GM19324 (cell line): ENCODE measurements at regions not wholly inside any gene's neighbourhood (a gene's known extent, or its start where the extent isn't known, plus 50 kb on each side); places are given as distances from the start of the nearest gene placed in this dataset.

Experiments
- ATAC-seq: cut with Tn5 transposase; IDR thresholded peaks from one replicate; pipeline ENCODE4 v1.9.1; 2021; ENCODE audit warnings: mild to moderate bottlenecking, moderate library complexity; ENCODE audit not compliant: unreplicated experiment, low FRiP score

DNA sequence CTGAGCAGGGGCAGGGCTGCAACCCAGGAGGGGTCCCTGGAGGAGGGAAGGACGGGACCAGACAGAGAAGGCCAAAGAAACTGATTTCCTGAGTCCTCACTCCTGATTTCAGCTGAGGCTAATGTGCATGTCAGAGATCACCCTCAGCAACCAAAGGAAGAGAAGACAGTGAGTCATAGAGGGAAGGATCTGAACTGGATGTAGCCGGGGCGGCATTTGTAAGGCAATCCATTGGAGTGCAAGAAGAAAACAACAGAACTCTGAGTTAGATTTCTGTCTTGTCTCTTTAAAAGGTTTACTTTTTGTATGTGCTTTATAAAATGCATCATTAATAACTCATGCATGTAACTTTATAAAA is 105.3 kb upstream of the AGBL1 start:
- ATAC-seq, result no peak

DNA sequence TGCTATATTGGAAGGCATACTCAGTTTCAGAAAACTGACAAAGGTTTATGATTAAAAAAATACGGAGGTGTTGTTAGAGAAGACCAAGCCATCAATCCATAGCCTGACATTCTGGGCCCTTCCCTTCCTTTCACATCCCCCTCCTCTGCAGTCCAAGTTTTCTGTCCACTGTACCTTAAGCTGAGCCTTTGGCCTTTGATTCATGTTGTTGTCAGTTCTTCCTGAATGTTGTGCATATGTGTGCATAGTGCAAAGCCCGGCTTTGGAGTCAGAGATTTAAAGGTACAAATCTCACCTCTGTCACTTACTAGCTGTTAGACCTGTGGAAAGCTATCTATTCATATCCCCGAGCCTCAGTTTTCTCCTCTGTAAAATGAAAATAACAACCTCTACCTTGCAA is 104.9 kb upstream of the AGBL1 start:
- no peak for ATAC-seq

DNA sequence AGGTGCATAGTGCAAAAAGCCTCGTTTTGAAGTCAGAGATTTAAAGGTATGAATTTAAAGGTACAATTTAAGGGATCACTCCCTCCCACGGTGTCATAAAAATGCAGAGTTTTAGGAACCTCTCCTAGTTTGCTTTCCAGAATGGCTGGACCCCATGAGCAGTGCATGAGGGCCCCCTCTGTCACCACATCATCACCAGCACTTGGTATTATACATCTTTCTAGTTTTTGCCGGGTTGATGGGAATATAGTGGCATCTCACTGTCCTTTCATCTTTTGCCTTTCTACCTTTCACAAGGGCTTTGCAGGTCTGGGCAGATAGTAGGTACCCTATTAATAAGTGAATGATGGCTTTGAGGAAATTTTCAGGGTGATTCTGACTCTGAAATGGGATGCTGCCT is 103.6 kb upstream of the AGBL1 start:
- no peak for ATAC-seq

GRCh38 chr15:85976986-85977385 is 102.7 kb upstream of the AGBL1 start:
- ATAC-seq, result no peak

GRCh38 chr15:85977586-85977985 is 102.1 kb upstream of the AGBL1 start:
- no peak for ATAC-seq

- ATAC-seq, result no peak
Observed at GRCh38 chr15:85979929-85980328, 99.7 kb upstream of the AGBL1 start.

DNA sequence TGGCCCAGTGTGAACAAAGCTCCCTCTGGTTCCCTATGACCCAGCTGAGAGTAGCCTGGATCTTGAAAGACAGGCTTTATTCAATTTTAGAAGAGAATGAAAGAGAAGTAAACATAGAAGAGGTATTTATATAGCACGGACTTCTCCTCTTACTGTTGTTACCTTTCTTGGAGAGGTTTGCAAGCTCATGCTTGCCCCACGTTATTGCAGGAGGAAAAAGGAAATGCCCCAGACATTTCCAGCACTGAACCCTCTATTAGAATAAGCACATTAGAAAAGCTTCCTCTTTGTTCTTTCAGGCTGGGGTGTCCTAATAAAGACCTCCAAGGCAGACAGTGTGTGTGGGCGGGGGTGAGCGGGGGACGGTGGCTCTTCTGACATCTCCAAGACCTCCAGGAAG is 98.7 kb upstream of the AGBL1 start:
- no peak for ATAC-seq

GRCh38 chr15:85984241-85984640 is 95.4 kb upstream of the AGBL1 start:
- no peak for ATAC-seq

DNA sequence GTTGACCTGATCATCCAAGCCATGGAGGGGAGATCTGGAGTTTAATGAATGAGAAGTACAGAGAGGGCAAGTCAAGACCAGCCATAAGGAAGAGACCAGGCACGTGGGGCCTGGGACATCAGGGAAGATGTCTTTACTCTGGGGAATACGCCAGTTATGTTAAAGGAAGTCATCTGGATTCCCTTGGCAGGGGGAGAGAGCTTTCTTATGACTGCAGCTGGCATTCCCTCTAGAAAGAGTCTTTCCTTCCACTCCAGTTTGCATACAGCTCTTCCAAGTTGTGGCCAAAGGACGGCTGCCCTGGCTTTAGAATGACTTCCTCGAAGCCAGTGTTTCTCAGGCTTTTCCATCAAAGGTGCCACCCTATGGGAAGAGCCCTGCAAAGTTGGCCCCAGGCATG is 93.6 kb upstream of the AGBL1 start:
- ATAC-seq, result no peak

DNA sequence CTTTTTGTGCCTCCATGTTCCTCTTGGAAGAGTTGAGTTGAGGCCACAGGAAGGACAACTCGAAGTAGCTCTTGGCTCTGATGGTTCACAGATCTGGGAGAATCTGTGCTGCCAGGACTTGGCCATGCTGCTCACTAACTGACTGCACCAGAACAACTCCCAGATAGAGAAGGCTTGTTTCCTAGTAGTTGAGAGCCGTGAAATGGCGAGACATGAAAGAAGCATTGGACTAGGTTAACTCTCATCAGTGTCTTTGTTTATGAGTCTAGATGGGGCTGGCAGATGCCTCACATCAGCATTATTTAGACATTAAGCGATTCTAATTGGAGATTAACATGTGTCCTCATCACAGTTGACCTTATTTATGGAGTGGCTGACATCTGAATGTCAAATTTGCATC is 92.9 kb upstream of the AGBL1 start:
- ATAC-seq, result no peak

GRCh38 chr15:85988741-85989140 is 90.9 kb upstream of the AGBL1 start:
- ATAC-seq, result no peak

- no peak for ATAC-seq
Observed at GRCh38 chr15:85992224-85992623, 87.4 kb upstream of the AGBL1 start.

DNA sequence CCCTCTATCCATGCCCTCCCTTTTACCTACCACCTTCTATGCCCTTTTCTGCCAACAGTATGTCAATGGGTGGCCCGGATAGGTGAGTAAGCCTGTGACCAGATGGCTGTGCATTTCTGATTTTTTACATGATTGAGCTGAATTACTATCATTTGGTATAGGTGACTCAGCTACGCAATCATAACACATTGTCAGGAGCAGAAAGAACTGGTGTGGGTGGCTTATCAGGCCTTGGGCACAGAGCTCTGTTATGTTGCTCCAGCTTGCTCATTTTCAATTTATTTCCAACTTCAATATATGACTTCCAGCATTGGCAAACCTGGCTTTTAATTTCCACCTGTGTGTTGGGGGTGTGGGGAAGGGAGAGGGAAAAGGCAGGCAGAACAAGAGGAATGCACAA is 86.6 kb upstream of the AGBL1 start:
- no peak for ATAC-seq

- no peak for ATAC-seq
Observed at GRCh38 chr15:85997618-85998017, 82.1 kb upstream of the AGBL1 start.

GRCh38 chr15:85999658-86000057 is 80.0 kb upstream of the AGBL1 start:
- ATAC-seq, result no peak

GRCh38 chr15:86001200-86001599 is 78.5 kb upstream of the AGBL1 start:
- no peak for ATAC-seq

DNA sequence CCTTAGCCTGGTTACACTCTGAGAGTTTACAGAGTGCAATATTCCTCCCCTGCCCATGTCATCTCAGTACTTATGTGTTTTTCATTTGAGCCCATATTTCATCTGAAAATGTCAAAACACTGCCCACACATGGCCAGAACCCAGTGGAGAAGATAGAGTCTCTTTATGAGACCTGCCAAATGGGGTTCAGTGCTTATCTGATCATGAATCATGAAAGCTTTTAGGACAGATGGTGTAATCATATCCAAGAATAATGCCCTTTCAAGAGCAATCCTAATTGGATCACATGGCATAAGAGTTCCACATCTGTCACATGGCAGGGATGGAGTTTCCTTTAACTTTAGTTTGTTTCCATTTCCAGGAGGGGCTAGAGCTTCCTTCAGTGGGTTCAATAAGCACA is 77.2 kb upstream of the AGBL1 start:
- ATAC-seq, result no peak

GRCh38 chr15:86004061-86004460 is 75.6 kb upstream of the AGBL1 start:
- no peak for ATAC-seq

GRCh38 chr15:86006546-86006945 is 73.1 kb upstream of the AGBL1 start:
- ATAC-seq, result no peak

DNA sequence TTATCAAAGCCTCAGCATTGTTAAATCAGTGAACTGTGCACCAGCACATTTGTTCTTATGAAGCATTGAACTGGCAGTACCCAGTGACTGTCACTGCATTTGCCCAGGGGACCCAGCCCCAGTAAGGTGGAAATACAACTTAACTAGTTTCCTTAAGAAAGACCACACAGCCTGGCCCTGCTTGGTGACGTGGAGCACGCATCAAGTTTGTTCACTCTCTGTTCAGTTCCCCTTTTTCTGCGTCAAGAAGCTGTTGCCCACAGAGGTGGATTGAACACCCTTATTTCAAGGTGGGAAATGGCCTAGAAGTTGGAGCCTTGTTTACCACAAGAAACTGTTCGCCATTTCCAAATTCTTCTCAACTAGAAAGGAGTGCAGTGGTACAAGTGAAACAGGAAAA is 69.9 kb upstream of the AGBL1 start:
- ATAC-seq, result no peak

- no peak for ATAC-seq
Observed at GRCh38 chr15:86010398-86010797, 69.3 kb upstream of the AGBL1 start.

DNA sequence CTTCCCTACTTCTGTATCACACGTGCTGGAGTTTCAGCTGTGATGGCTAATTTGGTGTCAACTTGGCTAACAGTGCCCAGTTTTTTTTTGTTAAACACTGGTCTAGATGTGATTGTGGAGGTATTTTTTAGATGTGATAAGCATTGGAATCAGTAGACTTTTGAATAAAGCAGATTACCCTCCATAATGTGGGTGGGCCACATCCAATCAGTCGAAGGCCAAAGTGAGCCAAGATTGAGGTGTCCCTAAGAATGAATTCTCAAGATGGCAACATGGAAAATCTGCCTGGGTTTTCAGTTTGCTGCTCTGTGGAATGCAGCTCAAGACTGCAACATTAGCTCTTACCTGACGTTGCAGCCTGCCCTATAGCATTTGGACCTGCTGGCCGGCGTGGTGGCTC is 68.8 kb upstream of the AGBL1 start:
- no peak for ATAC-seq

DNA sequence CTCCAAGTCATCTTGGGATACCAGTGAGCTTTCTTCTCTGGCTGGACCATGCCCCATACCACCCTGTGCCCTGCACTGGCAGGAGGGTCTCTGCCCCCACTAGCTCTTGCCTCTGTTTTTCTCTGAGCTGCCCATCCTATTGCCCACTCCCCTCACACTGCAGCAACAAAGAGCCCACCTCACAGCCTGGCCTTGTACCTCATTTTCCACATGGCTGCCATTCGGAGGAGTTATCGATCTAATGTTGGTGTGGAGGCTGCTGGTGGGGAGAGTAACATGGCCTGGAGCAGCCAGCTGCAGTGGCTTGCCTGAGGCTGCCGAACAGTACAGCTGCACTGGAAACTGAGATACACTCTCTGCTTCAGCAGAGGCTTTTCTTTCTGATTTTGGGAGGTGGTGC is 65.7 kb upstream of the AGBL1 start:
- ATAC-seq, result no peak

DNA sequence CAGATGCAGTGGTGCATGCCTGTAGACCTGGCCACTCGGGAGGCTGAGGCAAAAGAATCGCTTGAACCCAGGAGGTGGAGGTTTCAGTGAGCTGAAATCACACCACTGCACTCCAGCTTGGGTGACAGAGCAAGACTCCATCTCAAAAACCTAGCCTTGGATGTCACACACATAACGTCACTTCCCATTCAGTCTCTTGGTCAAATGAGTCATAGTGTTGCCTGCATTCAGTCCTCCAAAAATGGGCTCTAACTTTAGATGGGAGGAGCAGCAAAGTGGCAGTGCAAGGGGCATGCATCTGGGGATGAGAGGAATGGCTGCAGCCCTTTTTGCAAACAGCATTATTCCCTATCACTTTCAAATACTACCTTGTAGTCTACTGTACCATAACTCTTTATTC is 62.9 kb upstream of the AGBL1 start:
- ATAC-seq, result no peak
